Thyroid gland (tissue), 4 donors: ENCODE measurements at regions not wholly inside any gene's neighbourhood (a gene's known extent, or its start where the extent isn't known, plus 50 kb on each side); places are given as distances from the start of the nearest gene placed in this dataset.

Experiments
- POLR2A ChIP-seq, 2 donors: fragments of 450-650 bp; IDR thresholded peaks; one replicate each; pipeline ENCODE4 v1.6.1; 2017; ENCODE audit warnings: antibody characterized with exemption in 2 of 2, mild to moderate bottlenecking in 2 of 2, moderate library complexity in 1 of 2
- TF ChIP-seq, protein P1 (sequence below), 6 experiments: fragments of 200-600 bp in 3 of 6; fragments of 450-650 bp in 3 of 6; sonication (generic) in 3 of 6; IDR thresholded peaks; one replicate each; pipeline ENCODE4 v1.5.1; 2016 to 2019; ENCODE audit warnings: antibody characterized with exemption in 6 of 6, mild to moderate bottlenecking in 2 of 6, inconsistent platforms in 1 of 6, moderate library complexity in 1 of 6

DNA sequence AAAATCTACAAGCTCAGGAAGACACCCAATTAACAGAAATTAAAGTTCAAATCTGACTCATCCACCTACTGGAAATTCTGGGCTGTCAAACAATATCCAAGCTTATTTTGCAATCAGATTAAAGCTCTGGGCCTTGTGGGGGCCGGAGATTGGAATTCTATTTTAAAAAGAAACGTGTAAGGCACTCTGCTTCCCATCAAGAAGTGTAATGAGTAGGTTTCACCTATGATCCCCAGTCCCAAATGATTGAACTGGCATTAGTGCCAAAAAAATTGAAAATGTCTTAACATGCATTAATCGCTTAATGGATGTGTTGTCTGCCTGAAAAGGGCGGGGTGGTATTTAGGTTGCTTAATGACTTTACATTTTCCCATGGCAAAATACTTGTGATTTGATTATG, 542.4 kb upstream of the BTBD3 start:
- no peak for TF ChIP-seq POLR2A (IDR thresholded peaks at IDR 0.05)
- TF ChIP-seq, protein P1, sequence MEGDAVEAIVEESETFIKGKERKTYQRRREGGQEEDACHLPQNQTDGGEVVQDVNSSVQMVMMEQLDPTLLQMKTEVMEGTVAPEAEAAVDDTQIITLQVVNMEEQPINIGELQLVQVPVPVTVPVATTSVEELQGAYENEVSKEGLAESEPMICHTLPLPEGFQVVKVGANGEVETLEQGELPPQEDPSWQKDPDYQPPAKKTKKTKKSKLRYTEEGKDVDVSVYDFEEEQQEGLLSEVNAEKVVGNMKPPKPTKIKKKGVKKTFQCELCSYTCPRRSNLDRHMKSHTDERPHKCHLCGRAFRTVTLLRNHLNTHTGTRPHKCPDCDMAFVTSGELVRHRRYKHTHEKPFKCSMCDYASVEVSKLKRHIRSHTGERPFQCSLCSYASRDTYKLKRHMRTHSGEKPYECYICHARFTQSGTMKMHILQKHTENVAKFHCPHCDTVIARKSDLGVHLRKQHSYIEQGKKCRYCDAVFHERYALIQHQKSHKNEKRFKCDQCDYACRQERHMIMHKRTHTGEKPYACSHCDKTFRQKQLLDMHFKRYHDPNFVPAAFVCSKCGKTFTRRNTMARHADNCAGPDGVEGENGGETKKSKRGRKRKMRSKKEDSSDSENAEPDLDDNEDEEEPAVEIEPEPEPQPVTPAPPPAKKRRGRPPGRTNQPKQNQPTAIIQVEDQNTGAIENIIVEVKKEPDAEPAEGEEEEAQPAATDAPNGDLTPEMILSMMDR (IDR thresholded peaks at IDR 0.05): no peak
